CD4-positive, alpha-beta memory T cell (primary cell): ENCODE measurements at regions not wholly inside any gene's neighbourhood (a gene's known extent, or its start where the extent isn't known, plus 50 kb on each side); places are given as distances from the start of the nearest gene placed in this dataset.
"Not testable (repeated sequence)": the region's sequence is repeated elsewhere in the genome, so short reads cannot be mapped to it uniquely, and the experiment has no call there.

Experiments
- CTCF ChIA-PET: fragments of 350-600 bp; sonication (Branson Sonifier 250); formaldehyde crosslinking; loops from one replicate; lab custom pipeline; 2021; ENCODE audit warnings: inconsistent platforms; ENCODE audit not compliant: partially characterized antibody; lab: Charles Lee
- POLR2A ChIA-PET: fragments of 350-600 bp; sonication (Branson Sonifier 250); formaldehyde crosslinking; loops from one replicate; lab custom pipeline; 2021; ENCODE audit not compliant: partially characterized antibody; lab: Charles Lee
- DNase-seq, 5 donors: peaks; one replicate each; pipeline versions ENCODE4 v3.0.0 to v3.0.0-alpha.2; 2020 to 2022; ENCODE audit warnings: mixed read lengths in 1 of 5
- H3K27ac ChIP-seq: one replicate; pipeline ENCODE4 v1.7.0; 2013; ENCODE audit warnings: low read depth, low read length
- H3K27me3 ChIP-seq: 2 replicates; pipeline ENCODE4 v1.7.0; 2013; ENCODE audit warnings: mild to moderate bottlenecking, low read length, moderate library complexity; ENCODE audit not compliant: insufficient read depth
- H3K36me3 ChIP-seq: 2 replicates; pipeline ENCODE4 v1.7.0; 2013; ENCODE audit warnings: mild to moderate bottlenecking, low read length, moderate library complexity; ENCODE audit not compliant: insufficient read depth
- H3K4me1 ChIP-seq: 2 replicates; pipeline ENCODE4 v1.7.0; 2013; ENCODE audit warnings: mild to moderate bottlenecking, low read length, moderate library complexity; ENCODE audit not compliant: insufficient read depth
- H3K4me3 ChIP-seq, 2 donors: one replicate each; pipeline ENCODE4 v1.7.0; 2013; ENCODE audit warnings: low read length in 2 of 2, mild to moderate bottlenecking in 1 of 2
- H3K9me3 ChIP-seq, 2 donors: one replicate each; pipeline ENCODE4 v1.7.0; 2013; ENCODE audit warnings: low read length in 2 of 2, control low read depth in 1 of 2; ENCODE audit not compliant: control insufficient read depth in 1 of 2
- H3K27ac Mint-ChIP-seq, 7 donors: one replicate each; pipeline ENCODE4 v1.8.0; 2020 to 2021; ENCODE audit warnings: mixed read lengths in 7 of 7, mild to moderate bottlenecking in 6 of 7, inconsistent platforms in 3 of 7, moderate library complexity in 3 of 7
- H3K27me3 Mint-ChIP-seq, 2 donors: one replicate each; pipeline ENCODE4 v1.8.0; 2020 to 2021; ENCODE audit warnings: mixed read lengths in 2 of 2
- H3K36me3 Mint-ChIP-seq, 2 donors: one replicate each; pipeline ENCODE4 v1.8.0; 2020 to 2021; ENCODE audit warnings: mixed read lengths in 2 of 2, inconsistent platforms in 1 of 2, mild to moderate bottlenecking in 1 of 2
- H3K4me1 Mint-ChIP-seq, 4 donors: one replicate each; pipeline ENCODE4 v1.8.0; 2020 to 2021; ENCODE audit warnings: mixed read lengths in 4 of 4, mild to moderate bottlenecking in 1 of 4
- H3K4me3 Mint-ChIP-seq, 8 donors: one replicate each; pipeline ENCODE4 v1.8.0; 2020 to 2021; ENCODE audit warnings: mixed read lengths in 8 of 8, mild to moderate bottlenecking in 7 of 8, moderate library complexity in 6 of 8, inconsistent platforms in 3 of 8
- H3K9me3 Mint-ChIP-seq, 8 donors: one replicate each; pipeline ENCODE4 v1.8.0; 2020 to 2021; ENCODE audit warnings: mixed read lengths in 8 of 8, mild to moderate bottlenecking in 5 of 8, inconsistent platforms in 3 of 8, moderate library complexity in 1 of 8
- intact Hi-C: fragments of 100-400 bp; cut with micrococcal nuclease; formaldehyde crosslinking; loops from one replicate; pipeline ENCODE4 v1.15.1; 2023

DNA sequence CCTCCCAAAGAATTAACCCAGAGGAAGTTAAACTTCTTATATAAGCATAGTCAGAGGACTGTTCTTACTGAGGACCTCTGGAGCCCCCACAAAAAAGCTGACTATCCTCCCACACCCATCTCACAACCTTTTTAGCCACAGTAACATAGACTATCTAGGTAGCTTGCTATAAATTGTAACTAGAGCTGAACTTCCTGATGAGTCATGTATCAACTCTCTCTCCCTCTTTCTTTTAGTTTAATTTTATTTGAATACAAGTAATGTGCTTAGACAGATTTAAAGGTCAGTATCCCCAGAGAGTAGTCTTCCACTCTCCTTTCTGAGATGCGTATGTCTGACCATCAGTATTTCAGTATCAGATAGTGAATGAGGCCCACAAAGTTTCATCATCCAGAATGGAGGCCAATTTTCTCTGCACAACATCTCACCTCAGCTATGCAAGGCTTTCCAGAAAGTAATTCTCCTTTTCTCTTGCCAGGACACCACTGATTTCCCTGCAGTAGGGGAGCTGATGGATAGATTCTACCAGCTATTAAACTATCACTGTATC, 104.0 kb upstream of the MYRIP start:
- H3K4me1 Mint-ChIP-seq: no peaks in the 10 kb centered on the region
- ChIA-PET CTCF (no interaction called here), POLR2A (no interaction called here)
- intact Hi-C loops: no loop called here
- Histone ChIP-seq H3K4me3 (no peak overlapping the region), H3K27me3 (no peaks in the 10 kb centered on the region), H3K36me3 (no peaks in the 10 kb centered on the region), H3K9me3 (no peaks in the 10 kb centered on the region), H3K27ac (no peak overlapping the region), H3K4me1 (no peaks in the 10 kb centered on the region)
- peaks cover 0 to 4% (median 0%) of the 10 kb centered on the region in 8 donors for H3K9me3 Mint-ChIP-seq
- H3K36me3 Mint-ChIP-seq: no peaks in the 10 kb centered on the region
- H3K27ac Mint-ChIP-seq: no peak overlapping the region
- no peak for DNase-seq
- peak overlapping the region in 1 of 8 donors; percentile 18 for H3K4me3 Mint-ChIP-seq
- peaks cover 2 to 5% of the 10 kb centered on the region in 2 donors for H3K27me3 Mint-ChIP-seq

DNA sequence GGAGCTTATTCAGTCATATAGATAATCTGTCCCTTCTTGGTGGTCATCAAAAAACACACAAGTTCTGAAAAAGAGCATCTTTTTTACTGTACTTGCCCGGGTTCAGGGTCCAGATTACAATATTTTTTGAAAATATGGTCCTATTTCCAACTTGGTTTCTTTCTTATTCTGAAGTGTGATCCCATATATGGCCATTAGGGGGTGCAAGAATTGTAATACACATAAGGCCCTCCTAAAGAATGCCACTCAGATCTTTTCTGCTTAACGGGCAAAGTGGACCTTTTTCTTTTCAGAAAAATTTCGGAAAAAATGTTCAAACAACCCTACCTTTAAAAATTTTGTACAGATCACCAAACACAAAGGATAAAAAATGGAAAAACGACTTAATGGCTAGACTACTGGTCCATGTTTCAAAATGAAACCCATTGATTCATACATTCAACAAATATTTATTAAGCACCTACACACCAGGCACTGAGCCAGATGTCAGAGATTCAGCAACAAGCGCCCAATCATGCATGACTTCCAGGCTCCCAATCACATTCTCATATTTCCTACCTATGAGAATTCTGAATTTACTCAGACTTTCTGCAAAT, 102.0 kb upstream of the MYRIP start:
- Histone ChIP-seq H3K36me3 (no peaks in the 10 kb centered on the region), H3K27me3 (no peaks in the 10 kb centered on the region), H3K4me1 (no peaks in the 10 kb centered on the region), H3K9me3 (no peaks in the 10 kb centered on the region), H3K4me3 (no peak overlapping the region), H3K27ac (no peak overlapping the region)
- Mint-ChIP-seq H3K36me3 (no peaks in the 10 kb centered on the region), H3K4me3 (no peak overlapping the region), H3K4me1 (no peaks in the 10 kb centered on the region), H3K27me3 (peaks cover 3 to 5% of the 10 kb centered on the region in 2 donors), H3K9me3 (peaks cover 0 to 4% (median 0%) of the 10 kb centered on the region in 8 donors), H3K27ac (no peak overlapping the region)
- peak in 4 of 5 donors; percentile 3 to 6 (median 4) for DNase-seq
- ChIA-PET POLR2A (no interaction called here), CTCF (no interaction called here)
- intact Hi-C loops: no loop called here

DNA sequence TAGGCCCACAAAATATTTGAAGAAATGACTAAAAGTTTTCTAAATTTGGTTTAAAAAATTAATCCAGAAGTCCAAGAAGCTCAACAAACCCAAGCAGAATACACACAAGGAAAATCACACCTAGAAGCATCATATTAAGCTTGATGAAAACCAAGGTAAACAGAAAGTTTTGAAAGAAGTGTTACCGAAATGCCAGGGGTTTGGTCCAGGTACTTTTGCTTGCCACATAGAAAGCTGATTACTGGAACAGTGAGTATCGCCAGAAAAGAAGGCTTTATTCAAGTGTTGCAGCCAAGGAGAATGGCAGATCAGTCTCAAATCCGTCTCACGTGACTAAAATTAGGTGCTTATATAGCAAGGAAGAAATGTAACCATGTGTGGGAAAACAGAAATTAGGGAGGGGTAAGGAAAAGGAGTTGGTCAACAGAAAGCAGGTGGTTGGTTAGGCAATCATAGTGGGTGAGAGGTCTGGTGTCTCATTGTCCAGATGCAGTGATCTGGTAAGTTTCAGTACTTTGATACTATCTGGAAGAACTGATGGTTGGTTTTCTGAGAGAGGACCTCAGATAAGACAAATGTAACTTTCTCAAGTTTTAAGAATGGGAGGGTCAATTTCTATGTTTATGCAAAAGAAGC, 96.9 kb upstream of the MYRIP start:
- H3K27ac ChIP-seq: no peak overlapping the region
- Mint-ChIP-seq H3K27ac (no peak overlapping the region), H3K9me3 (peaks cover 0 to 2% (median 0%) of the 10 kb centered on the region in 8 donors), H3K4me3 (no peak overlapping the region), H3K36me3 (no peaks in the 10 kb centered on the region), H3K4me1 (no peaks in the 10 kb centered on the region), H3K27me3 (peaks cover 3% of the 10 kb centered on the region in 2 donors)
- no peaks in the 10 kb centered on the region for H3K9me3 ChIP-seq
- H3K4me1 ChIP-seq: no peaks in the 10 kb centered on the region
- POLR2A ChIA-PET: no interaction called here
- DNase-seq: no peak
- CTCF ChIA-PET: no interaction called here
- intact Hi-C loops: no loop called here
- no peaks in the 10 kb centered on the region for H3K27me3 ChIP-seq
- H3K4me3 ChIP-seq: no peak overlapping the region
- no peaks in the 10 kb centered on the region for H3K36me3 ChIP-seq

DNA sequence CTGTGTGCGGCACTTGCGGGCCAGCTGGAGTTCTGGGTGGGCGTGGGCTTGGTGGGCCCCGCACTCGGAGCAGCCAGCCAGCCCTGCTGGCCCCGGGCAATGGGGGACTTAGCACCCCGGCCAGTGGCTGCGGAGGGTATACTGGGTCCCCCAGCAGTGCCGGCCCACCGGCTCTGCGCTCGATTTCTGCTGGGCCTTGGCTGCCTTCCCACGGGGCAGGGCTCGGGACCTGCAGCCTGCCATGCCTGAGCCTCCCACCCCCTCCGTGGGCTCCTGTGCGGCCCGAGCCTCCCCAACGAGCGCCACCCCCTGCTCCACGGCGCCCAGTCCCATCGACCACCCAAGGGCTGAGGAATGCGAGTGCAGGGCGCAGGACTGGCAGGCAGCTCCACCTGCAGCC, 96.1 kb upstream of the MYRIP start:
- H3K27me3 Mint-ChIP-seq, H3K27ac ChIP-seq, H3K9me3 ChIP-seq, H3K9me3 Mint-ChIP-seq, H3K27ac Mint-ChIP-seq, H3K36me3 ChIP-seq, H3K36me3 Mint-ChIP-seq, H3K4me3 ChIP-seq, DNase-seq, H3K27me3 ChIP-seq, H3K4me1 ChIP-seq, H3K4me1 Mint-ChIP-seq, POLR2A ChIA-PET, H3K4me3 Mint-ChIP-seq, intact Hi-C loops, CTCF ChIA-PET: not testable (repeated sequence)

DNA sequence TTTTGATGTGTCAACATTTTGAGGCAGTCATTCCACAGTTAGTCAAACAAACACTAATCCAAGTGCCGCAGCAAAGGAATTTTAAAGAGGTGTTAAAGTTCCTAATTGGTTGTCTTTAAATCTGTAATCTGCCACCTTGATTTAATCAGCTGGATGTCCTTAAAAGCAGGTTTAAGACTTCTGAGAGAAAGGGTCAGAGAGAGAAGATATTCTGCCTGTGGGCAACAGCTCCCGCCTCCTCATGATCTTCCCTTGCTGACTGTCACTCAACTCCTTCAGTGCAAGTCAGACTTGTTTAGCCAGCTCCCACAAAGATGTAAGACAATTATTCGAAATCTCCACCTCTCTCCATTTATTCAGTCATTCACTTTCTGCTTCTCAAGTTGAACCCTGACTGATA, 92.6 kb upstream of the MYRIP start:
- H3K9me3 Mint-ChIP-seq: peaks cover 0 to 2% (median 0%) of the 10 kb centered on the region in 8 donors
- Histone ChIP-seq H3K27ac (no peak overlapping the region), H3K4me1 (no peaks in the 10 kb centered on the region), H3K36me3 (no peaks in the 10 kb centered on the region), H3K9me3 (no peaks in the 10 kb centered on the region), H3K4me3 (no peak overlapping the region), H3K27me3 (no peaks in the 10 kb centered on the region)
- H3K4me3 Mint-ChIP-seq: no peak overlapping the region
- no peak for DNase-seq
- H3K27ac Mint-ChIP-seq: no peak overlapping the region
- no peaks in the 10 kb centered on the region for H3K4me1 Mint-ChIP-seq
- peaks cover 1 to 3% of the 10 kb centered on the region in 2 donors for H3K27me3 Mint-ChIP-seq
- POLR2A ChIA-PET: no interaction called here
- intact Hi-C loops: no loop called here
- H3K36me3 Mint-ChIP-seq: no peaks in the 10 kb centered on the region
- CTCF ChIA-PET: no interaction called here

DNA sequence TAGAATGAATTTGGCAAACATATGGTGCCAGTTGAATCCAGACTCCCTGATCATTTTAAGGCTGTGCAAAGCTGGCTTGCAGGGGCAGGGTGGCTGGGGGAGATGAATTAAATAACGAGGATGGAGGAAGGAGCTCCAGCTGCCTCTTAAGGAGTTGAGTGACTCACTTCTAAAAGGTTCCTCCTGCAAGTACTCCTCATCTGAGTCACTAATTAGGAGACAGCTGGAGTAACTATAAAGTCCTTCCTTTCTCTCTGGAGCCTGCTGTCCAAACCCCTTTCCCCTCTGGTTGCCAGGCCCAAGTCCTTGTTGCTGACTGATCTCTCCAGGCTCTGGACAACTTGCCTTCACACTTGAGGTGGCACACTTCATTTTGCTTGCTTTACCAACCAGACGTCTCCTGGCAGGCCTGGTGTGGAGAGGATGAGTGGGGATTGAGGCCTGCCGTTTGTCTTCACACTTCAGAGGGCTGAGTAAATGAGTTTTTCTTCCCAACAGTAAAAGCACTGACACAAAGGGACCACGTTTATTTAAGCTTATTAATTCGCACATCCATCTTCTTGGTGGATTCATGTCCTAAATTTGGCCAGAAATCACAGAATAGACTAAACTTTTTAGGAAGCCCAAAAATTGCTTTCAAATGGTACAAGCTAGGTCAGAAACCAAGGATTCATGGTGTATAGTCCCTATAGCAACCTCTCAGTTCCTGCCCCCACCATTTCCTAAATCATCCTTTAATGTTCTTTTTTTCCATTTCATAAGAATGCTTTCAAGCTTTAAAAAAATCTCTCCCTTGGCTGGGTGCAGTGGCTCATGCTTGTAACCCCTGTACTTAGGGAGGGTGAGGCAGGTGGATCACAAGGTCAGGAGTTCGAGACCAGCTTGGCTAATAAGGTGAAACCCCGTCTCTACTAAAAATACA, 90.5 kb upstream of the MYRIP start:
- no peaks in the 10 kb centered on the region for H3K9me3 Mint-ChIP-seq
- no peaks in the 10 kb centered on the region for H3K27me3 Mint-ChIP-seq
- H3K27ac Mint-ChIP-seq: peak overlapping the region in 1 of 7 donors; percentile 43
- H3K9me3 ChIP-seq: no peaks in the 10 kb centered on the region
- no peaks in the 10 kb centered on the region for H3K4me1 ChIP-seq
- no peaks in the 10 kb centered on the region for H3K27me3 ChIP-seq
- H3K4me3 ChIP-seq: no peak overlapping the region
- no peaks in the 10 kb centered on the region for H3K4me1 Mint-ChIP-seq
- ChIA-PET CTCF (no interaction called here), POLR2A (no interaction called here)
- no peak overlapping the region for H3K27ac ChIP-seq
- intact Hi-C loops: no loop called here
- H3K36me3 Mint-ChIP-seq: no peaks in the 10 kb centered on the region
- no peak for DNase-seq
- no peaks in the 10 kb centered on the region for H3K36me3 ChIP-seq
- H3K4me3 Mint-ChIP-seq: no peak overlapping the region

DNA sequence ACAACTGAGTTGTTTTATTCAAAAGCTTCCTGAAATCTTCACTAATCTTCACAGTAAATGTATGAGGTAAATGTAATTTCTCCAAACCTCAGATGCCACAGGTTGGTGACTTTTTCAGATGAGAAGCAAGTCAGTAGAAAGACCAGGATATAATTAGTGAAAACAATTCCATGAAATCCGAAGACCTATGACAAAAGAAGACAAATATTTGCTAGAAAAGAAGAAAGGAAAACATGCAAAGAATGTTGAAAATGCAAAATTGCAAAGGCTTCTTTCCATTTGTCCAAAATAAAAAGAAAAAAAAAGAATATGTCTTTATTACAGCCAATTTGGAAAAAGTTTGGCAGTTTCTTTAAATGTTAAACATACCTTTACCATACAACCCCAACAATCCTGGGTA, 88.3 kb upstream of the MYRIP start:
- no peak overlapping the region for H3K27ac ChIP-seq
- no peak for DNase-seq
- intact Hi-C loops: no loop called here

More for the DNA sequence above, 88.3 kb upstream of the MYRIP start:
- Histone ChIP-seq H3K4me3 (no peak overlapping the region), H3K9me3 (no peaks in the 10 kb centered on the region), H3K36me3 (no peaks in the 10 kb centered on the region), H3K4me1 (no peaks in the 10 kb centered on the region), H3K27me3 (no peaks in the 10 kb centered on the region)
- POLR2A ChIA-PET: no interaction called here
- Mint-ChIP-seq H3K36me3 (no peaks in the 10 kb centered on the region), H3K9me3 (no peaks in the 10 kb centered on the region), H3K27me3 (no peaks in the 10 kb centered on the region), H3K27ac (no peak overlapping the region), H3K4me1 (no peaks in the 10 kb centered on the region), H3K4me3 (no peak overlapping the region)
- CTCF ChIA-PET: no interaction called here
